HG03439 (cell line): ENCODE measurements at regions not wholly inside any gene's neighbourhood (a gene's known extent, or its start where the extent isn't known, plus 50 kb on each side); places are given as distances from the start of the nearest gene placed in this dataset.

ENCODE experiments used
- ATAC-seq: cut with Tn5 transposase; IDR thresholded peaks from one replicate; pipeline ENCODE4 v1.9.1; 2021; ENCODE audit warnings: mild to moderate bottlenecking, moderate library complexity; ENCODE audit not compliant: unreplicated experiment

DNA sequence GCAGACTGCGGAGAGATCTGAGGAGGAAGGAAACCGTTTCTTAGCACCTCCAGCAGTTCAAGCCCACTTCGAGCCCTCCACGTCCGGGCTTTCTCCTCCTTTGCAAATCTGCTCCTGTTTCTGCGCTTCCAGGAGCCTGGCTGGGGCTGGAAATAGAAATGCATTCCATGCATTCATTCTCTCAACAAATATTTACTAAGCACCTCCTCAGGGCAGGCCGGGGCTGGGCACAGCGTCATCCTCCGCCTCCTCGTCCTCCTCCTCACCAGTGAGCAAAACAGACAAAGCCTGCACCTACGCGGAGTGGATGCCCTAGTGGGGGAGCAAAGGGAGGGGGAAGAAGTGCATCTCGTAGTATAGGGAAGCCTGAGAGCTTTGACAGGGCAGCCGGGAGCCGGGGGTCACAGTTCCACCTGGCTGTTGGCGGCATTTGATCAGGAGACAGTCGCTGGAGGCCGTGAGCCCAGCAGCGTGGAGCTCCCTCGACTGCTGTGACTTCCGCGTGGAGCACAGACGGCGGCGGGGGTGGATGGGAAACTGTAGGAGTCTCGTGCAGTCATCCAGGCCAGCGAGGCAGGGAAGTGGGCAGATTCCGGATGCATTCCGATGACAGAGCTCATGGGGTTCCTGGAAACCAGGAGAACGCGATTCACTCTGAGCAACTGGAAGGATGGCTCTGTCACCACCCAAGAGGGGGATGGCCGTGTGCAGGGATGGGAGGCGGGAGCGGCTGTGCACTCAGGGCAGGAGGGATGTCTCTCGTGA lies 93.5 kb downstream of the SIK1 start:
- no peak for ATAC-seq

DNA sequence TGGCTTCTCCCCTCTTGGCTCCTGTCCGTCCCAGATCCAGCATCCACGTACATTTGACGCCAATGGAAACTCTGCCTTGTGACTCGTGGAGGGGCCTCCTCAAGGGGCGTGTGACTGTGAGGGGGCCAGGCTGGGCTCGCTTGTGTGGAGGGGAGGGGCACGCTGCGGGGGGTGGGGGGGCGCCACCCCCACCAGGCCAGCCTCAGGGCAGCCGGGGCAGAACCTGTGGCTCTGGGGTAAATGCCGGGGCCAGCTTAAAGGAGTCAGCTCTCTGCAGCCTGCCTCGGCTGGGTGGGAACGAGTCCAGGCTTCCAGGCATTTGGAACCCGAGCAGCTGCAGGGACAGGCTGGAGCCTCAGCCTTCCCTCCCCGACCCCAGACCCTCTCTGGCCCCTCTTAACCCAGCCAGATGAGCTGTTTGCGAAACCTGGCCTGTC lies 94.1 kb downstream of the SIK1 start:
- no peak for ATAC-seq

DNA sequence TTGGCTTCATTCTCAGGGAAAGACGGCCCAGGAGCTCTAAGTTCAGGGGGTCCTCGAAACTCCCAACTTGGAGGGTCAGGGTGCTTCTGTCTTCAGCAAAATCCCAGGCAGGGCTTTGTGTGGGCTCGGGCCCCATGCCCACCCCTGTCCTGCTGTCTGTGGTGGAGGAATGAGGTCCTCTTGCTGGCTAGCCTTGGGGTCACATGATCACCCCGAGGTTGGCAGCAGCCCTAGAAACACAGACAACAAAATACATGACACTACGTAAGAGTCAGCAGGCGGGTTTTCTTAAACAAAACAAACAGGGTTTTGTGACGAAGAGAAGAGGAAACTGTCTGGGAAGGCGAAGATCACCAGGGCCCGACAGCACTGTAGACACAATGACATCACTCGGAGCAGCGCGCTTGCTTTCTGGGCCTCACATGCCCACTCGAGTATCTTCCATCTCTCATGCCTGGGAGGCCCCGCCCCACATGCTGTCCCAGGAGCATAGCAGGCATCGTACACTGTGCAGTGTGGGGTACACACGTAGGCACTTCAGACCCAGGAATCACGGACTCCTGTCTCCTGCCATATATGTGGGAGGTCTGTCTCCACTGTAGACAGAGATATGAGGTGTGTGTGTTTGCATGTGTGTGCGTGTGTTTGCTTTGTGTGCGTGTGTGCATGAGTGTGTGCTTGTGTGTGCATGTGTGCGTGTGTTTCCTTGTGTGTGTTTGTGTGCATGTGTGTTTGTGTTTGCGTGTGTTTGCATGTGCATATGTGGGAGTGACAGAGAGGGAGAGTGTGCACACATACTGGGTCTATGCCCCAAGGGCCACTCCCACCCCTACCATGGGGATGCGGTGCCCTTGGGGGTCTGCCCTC lies 94.7 kb downstream of the SIK1 start:
- ATAC-seq = no peak

DNA sequence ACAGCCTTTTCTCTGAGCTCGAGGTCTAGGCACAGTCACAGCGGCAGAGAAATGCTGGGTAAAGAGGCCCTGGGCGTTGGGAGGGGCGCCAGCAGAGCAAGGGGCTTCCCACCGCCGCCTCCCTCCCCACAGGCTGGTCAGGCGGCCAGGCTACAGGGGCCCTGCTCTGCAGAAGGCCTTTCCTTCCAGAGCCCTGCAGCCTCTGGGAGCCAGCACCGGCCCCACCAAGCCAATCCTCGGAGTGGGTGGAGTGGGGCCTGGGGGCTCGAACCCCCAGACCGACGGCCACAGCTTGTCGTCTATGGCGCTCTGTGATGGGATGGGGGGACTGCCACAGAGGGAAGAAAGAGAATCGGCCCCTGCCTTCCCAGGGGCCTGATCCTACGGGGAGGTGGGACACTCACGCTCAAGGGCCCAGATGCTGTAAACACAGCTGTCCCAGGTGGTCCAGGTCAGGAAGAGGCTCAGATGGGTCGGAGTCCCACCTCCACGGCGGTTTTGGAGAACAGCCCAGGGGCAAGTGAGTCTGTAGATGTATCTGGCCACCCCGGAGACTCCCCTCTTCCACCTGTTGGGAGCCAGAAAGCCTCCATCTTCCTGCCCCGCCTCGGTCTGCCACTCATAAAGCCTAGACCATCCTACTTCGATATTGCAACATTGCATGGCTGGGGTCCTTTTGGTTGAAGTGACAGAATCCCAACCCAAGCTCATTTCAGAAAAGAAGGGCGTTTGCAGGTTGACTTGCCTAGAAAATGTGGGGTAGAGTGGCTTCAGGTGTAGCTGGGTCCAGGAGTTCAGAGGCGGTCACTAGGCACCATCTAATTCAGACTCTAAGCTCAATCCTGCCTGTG lies 95.6 kb downstream of the SIK1 start:
- no peak for ATAC-seq

DNA sequence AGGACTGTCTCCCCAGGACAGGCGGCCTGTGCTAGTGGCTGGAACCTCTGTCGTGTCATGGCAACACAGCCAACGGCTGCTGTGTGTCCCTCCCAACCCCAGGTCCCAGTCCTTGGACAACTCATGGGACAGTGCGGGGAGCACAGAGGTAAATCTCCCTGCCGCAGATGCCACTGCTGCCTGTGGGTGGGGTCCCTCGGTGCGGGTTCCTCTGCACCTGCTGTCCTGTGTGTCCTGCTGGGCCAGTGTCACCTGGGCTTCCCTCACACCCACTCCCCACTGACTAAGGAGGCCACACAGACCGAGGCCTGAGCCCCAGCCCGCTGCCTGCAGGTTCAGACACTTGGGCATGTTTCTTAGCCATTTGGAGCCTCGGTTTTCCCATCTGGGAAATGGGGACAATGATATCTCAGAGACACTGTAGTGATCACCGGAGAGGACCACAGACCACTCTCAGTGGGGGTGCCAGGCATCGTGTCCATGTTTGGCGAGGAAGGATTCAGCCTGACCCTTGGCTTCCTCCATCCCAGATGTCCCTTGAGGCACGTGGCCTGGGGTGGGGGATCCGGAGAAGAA lies 96.5 kb downstream of the SIK1 start:
- no peak for ATAC-seq

DNA sequence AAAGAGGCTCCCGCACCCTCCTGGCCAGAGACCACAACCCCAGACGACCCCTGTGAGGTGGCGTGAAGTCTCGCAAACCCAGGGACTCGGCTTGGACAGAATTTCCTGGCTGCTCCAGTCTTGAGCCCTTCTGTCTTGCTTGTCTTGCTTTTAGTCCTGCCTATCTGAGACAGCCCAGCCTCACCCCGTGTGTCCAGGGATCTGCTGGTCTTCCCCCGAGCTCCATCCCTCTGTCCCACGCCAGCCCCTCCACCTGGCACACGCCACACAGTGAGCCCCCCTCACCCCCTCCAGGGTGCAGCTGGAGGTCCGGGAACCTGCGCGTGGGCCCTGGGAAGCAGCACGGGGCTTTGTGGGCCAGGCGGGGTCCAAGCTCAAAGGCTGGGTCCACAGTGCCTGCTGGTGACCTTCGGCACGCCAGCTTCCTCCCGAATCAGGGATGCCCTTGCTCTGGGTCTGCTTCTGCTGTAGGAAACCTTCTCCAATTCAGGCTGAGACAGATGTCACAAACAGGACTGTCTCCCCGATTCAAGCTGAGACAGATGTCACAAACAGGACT lies 97.1 kb downstream of the SIK1 start:
- ATAC-seq = no peak

DNA sequence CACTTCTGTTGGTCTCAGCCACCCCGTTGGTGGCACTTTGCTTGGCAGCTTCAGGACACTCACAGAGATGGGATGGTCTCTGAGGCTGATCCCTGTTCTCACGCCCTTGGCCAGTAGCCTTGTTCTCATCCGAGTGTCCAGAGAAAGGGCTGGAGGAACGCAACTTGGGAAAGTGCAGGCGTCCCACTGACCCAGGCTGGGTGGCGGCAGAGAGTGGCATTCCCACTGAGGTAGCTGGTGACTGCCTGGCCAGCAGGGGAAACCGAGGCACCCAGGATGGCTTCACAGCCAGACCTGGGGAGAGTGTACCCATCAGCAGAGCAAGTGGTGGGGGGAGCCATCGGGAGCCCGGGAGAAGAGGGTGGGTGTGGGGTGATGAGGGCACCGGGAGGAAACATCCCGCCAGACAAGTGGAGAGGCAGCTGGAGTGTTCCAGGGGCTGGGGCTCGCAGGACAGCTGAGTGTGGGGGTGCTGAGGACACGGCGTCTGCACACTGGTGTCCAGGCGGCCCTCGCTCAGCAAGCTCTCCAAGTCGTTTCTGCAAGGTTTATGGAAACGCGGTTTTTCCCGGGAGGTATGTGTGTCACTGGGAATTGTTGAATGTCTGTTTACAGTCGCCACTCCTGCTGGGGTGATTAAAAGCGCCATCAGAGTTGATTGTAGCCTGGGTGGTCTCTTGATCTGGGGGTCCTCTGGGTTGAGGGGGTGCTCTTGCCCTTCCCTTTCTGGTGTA lies 97.8 kb downstream of the SIK1 start:
- ATAC-seq = no peak

DNA sequence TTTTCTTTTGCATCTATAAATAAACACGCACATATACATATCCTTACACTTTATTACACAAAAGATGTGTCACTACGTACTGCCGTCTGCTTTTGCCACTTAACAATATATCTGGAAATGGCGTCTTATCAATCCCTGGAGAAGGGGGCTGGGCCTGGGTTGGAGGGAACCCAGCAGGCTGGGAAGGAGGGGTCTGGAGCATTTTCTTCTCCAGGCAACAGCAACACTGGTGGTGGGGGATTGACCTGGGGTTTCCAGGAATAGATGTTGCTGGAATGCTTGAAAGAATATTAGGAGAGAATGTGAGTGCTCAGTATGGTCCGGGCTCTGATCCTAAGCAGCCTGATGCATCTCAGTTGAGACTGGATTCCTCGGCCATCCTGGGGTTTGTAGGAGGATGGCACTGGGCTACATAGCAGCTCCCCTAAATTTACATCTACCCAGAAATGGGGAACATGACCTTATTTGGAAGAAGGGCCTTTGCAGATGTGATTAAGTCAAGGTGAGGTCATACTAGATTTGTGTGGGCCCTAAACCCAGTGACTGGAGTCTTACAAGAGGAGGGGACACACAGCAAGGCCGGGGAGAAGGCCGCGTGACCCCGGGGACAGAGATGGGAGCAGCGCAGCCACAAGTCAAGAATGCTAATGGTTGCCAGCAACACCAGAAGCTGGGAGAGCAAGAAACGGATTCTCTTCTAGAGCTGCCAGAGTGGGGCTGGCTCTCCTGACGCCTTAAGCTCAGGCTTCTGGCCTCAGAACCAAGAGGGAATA lies 98.6 kb downstream of the SIK1 start:
- ATAC-seq = no peak

DNA sequence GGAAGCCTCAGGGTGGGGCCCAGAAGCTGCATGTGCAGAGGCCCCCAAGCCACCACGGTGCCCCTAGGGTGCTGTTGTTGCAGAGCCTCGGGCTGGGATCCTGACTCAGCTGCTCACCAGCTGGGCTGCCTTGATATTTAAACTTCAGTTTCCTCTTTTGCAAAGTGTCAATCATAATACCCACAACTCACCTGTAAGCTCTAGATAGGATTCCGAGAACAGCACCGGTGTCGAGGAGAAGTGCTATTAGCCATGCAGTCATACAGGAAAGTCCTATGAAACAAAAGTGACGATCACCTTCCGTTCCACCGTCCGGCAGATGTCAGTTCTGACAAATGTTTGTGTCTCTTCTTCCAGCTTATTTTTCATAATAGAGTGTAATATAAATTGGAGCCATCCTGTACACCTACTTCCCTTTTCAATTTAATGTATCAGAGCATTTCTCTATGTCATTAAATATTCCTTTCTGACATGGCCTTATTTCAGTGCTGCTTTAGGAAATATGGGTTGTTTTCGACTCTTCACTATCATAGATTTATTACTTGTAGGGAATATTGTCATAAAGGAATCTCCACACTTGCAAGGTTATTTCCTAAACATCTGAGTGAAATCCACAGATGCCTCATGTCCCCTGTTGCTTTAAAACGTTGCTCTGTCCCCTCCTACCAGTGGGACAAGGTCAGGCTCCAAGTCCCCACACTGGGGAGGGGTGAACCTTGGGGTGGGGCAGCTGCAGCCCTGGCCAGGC lies 100.8 kb downstream of the SIK1 start:
- ATAC-seq = peak; percentile 56

DNA sequence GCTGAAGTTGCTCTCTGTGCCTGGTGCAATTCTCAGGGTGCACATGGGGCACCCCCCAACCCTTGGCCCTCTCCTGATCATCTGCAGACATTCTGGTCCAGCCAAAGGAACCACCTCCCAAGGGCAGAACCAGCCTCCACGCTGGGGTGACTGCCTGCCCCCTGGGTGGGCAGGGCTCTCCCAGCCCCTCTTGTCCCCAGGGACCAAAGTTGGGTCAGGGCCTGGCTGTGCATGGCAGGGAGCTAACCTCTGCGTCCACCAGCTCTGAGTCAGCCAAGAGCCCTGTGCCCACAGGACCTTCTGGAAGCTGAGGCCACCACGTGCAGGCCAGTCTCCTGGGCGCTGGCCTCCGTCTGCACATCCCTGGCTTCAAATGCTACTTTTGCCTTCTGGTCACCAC lies 101.9 kb downstream of the SIK1 start:
- ATAC-seq = no peak

DNA sequence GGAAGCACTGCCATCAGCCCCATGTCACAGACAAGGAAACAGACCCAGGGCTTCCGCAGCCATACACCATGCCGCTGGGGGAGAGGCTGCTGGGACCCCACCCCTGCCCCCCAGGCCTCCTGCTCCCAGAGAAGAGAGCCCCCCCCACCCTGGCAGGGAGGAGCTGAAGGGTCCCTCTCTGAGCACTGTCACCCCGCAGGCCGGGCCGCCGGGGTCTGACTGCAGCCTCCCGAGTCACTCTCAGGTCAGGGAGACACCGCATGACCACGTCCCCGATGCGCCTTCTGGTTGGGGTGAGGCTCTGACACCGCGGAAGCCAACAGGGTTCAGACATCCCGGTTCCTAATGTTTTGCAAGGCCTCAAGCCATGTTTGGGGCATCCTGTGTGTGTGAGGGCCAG lies 102.3 kb downstream of the SIK1 start:
- no peak for ATAC-seq

DNA sequence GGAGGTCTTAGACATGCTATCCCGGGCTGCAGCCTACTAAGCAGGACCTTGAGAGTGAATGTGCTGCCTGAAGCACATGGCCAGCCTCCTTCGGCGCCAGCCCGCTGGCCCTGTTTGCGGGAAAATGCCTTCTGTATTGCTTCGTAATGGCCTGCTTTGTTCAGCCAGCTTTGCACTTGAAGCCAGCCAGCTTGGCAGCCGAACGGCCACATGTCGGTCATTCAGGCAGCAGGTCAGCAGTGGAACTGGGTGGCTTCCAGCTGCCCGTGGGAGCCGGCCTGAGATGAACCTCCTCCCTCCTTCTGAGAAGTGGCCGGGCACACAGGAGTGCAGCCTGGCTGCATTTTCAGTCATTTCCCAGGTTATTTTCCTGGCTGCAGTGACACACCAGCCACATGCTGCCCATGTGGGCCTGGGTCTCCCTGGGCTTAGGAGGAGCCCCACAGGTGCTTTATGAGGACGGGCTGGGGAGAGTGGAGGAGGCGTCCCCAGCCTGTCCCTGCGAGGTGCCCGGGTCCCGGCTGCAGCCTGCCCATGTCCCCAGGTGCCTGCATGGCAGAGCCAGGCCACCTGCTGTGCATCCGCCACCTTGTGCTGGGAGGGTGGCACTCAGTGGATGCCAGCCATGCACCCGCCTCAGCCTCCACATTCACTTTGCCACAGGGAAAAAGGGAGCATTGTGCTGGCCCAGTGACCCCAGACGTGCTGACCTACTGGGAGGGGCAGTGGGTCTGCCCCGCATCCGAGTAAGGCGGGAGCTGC lies 103.5 kb downstream of the SIK1 start:
- no peak for ATAC-seq

DNA sequence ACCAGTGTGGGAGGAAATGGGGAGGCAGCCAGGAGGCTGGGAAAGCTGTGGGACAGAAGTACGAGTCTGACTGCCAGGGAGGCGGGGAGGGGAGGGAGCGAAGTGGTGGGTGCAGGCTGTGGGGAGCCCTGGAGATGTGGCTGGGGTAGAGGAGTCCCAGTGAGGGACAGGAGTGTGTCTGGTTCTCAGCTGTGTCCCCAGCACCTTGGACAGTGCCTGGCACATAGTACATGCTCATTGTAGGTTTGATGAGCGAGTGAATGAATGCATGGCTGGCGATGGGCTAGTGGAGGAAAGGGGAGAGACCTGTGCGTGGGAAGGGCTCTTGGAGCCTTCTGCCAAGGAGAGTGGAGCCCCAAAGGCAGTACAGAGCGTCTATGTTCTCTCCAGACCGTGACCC lies 104.1 kb downstream of the SIK1 start:
- ATAC-seq = no peak

DNA sequence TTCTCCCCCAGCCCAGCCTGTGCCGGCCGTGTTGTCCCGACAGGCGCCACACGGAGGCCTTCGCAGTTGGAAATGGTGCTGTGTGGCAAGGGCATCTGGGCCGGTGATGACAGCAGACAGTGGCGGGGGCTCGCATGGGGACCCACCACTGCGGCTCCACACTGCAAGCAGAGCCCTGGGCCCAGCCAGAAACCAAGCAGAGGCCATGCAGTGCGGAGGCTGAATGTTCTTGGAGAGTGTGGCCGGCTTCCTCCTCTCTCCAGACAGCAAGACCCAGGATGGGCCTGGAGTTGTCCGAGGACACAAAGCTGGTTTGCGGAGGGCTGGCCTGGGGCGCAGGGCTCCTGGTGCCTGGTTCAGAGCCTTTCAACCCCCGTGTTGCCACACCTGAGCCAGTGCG lies 104.6 kb downstream of the SIK1 start:
- ATAC-seq = no peak

DNA sequence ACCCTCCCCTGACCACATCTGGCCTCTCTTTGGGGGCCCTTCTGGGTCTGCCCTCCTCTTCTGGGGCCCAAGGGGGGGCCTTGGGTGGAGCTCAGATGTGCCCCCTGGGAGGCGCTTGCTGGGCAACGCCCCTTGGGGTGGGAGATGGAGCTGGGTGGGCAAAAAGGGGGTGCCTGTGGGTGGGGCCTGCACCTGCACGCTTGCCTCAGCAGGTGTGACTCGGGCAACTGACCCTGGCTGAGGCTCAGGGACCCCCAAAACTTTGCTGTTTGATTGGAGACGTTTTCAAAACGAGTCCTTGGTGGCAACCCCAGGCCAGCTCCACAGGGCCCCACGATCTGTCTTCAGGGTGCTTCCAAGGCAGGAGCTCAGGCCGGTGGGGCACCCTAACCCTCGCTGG lies 105.3 kb downstream of the SIK1 start:
- no peak for ATAC-seq

DNA sequence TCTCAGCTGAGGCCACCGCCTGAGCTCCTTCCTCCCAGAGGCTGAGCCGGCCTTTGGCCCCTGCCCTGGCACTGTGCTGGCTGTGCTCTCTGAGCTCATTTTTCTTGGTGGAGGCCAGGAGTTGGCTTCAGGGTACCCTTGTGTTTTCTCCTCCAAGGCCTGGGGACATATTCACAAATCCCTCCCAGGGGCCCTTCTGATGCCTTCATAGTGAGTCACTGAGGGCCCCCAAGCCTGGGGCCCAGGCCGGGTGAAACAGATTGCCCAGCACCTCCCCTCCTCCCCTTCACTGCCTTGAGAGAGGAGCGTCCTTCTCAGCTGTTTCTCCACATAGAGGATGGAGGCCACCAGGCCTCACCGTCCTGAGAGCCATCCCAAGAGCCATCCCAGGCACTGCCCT lies 105.8 kb downstream of the SIK1 start:
- no peak for ATAC-seq

DNA sequence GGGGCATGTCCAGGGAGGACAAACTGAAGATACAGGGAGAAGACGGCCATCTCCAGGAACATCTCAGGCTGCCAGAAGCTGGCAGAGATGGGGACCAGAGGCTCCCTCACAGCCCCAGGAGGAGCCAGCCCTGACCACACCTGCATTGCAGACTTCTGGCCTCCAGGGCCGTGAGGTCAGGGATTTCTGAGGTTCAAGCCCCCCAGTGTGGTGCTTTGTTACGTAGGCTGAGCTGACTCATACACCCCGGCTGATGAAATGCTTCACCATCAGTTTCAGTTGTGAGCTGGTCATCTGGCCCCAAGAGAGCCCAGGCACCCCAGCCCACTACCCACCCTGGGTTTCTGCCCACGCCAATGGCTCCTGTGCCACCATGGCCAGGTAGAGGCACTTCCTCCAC lies 106.4 kb downstream of the SIK1 start:
- ATAC-seq = no peak
